Endothelial cell of umbilical vein (primary cell): ENCODE measurements at regions not wholly inside any gene's neighbourhood (a gene's known extent, or its start where the extent isn't known, plus 50 kb on each side); places are given as distances from the start of the nearest gene placed in this dataset.

Source experiments
- CTCF ChIP-seq, 2 donors: IDR thresholded peaks; 1 replicate in 1 of 2; 2 replicates in 1 of 2; pipeline ENCODE4 v1.5.1; 2011; ENCODE audit warnings: low read length in 2 of 2, mild to moderate bottlenecking in 2 of 2, moderate library complexity in 2 of 2, control low read depth in 1 of 2, inconsistent platforms in 1 of 2, low read depth in 1 of 2; ENCODE audit not compliant: insufficient read depth in 1 of 2; ENCODE audit errors: extremely low read depth in 1 of 2
- POLR2A ChIP-seq: IDR thresholded peaks from 2 replicates; pipeline ENCODE4 v1.6.1; 2012; ENCODE audit warnings: low read depth, mild to moderate bottlenecking, control low read depth, low read length

GRCh38 chr15:25990220-25990619 lies 127.1 kb upstream of the ATP10A start:
- no peak for TF ChIP-seq CTCF (IDR thresholded peaks at IDR 0.05; ENCODE audit: extremely low read depth in 1 of 2, insufficient read depth in 1 of 2, low read depth in 1 of 2, low read length in 2 of 2)
- no peak for TF ChIP-seq POLR2A
